Ureter (tissue), 1 donor: ENCODE measurements at regions not wholly inside any gene's neighbourhood (a gene's known extent, or its start where the extent isn't known, plus 50 kb on each side); places are given as distances from the start of the nearest gene placed in this dataset.

Experiments used
- DNase-seq: peaks from one replicate; pipeline ENCODE4 v3.0.0-alpha.2; 2020; ENCODE audit warnings: low spot score
- donor health status: DM: yes; HTN: yes; CAD: no.

DNA sequence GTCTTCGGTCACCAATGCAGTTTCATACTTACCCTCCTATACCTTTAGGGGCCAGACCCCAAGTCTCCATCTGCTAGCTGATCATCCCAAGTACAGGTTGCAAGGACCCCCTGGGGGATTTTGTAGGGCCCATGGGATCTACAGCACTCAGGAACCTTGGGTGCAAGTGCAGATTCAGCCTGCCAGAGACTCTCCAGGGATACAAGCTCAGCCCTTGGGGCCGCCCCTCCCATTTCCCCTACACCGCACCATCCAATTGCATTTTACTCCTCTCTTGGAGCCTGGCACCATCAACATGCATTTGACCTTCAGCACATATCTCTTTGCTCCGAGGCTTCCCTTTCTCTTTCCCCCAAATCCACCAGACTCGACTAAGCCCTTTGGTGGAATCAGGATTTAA lies 154.7 kb upstream of the ZNF536 start:
- DNase-seq: no peak

DNA sequence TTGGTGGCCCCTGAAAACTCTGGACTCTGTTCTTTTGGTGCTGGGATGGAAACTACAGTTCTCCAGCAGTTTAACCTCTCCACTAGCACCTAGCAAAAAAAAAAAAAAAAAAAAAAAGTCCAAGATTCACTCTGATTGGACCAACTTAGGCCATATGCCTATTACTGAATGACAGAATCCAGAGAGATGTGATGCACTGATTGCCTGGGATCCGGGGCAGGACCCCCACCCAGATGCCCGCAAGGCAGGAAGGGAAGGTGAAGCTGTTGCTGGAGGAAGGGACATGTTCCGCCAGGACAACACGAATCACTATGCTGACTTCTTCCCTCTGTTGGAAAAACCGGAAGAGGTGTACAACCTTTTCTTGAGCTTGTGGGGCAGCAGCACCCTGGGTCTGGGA lies 152.5 kb upstream of the ZNF536 start:
- DNase-seq: no peak

DNA sequence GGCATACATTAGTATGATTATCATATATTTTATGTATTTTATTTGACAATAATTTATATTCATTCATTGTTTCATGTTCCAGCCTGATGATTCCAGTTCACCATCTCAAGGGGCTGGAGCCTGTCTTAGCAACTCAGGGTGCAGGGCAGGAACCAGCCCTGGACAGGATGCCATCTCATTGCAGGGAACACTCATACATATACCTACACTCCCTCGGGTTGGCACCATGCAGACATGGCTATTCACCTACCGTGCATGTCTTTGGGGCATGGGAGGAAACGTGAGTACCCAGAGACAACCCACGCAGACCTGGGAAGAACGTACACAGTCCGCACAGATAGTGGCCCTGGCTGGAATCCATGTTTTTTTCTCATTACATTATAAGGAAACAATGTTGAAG lies 151.0 kb upstream of the ZNF536 start:
- no peak for DNase-seq

DNA sequence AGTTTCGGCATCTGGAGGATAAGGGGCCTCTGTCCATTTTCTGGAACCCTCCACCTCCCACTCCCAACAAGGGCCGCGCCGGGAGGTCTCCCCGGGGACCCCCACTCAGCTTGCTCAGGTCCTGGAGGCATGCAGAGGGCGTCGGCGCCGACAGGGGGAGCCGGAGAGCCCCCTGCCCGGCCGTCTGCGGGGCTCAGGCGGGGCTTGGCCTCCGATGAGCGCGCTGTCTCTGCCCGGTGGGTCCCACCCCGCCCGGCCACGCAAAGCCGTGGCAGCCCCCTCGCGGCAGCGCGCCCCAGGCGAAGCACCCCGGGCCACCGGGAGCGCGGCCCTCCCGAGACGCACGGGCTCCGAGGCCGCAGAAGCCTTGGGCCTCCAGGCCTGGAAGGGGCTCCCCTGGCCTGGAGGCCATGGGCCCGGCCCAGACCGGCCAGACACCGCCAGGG lies 149.7 kb upstream of the ZNF536 start:
- DNase-seq: no peak

DNA sequence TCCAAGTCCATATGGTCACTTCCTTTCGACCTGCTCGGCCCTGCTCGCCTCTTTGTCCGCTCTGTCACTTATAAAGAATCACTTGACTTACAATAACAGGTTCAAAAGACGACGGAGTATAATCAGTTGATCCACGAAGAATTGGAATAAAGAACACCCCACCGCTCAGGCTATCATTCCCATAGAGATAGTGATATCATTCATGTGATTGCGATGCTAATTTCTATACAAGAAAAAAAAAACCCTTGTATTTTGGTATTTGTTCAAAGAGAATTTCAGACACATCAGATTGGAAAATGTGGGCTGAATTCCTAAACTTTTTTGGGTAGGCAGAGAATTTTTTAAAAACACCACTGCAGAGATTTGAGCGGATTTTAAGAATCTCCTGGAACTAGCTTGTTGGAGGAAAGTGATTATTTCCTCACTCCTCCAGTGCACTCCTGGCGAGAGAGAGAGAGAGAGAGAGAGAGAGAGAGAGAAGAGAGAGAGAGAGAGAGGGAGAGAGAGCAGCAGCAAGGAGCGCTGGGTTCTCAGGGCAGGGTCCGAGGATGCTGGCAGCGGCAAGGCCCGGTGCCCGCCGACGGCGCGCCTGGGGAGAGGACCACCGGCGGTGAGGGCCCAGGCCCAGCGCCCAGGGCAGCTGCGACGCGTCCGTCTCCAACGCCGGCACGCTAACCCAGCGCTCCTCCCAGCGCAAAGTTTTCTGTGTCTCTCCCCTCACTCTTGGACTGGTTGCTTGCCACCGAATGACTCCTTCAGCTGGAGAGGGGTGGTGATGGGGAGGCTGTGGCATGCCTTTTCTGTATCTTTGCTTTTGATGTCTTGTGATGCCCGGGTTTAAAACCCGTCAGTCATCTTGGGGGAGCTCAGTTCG lies 149.0 kb upstream of the ZNF536 start:
- DNase-seq: no peak

DNA sequence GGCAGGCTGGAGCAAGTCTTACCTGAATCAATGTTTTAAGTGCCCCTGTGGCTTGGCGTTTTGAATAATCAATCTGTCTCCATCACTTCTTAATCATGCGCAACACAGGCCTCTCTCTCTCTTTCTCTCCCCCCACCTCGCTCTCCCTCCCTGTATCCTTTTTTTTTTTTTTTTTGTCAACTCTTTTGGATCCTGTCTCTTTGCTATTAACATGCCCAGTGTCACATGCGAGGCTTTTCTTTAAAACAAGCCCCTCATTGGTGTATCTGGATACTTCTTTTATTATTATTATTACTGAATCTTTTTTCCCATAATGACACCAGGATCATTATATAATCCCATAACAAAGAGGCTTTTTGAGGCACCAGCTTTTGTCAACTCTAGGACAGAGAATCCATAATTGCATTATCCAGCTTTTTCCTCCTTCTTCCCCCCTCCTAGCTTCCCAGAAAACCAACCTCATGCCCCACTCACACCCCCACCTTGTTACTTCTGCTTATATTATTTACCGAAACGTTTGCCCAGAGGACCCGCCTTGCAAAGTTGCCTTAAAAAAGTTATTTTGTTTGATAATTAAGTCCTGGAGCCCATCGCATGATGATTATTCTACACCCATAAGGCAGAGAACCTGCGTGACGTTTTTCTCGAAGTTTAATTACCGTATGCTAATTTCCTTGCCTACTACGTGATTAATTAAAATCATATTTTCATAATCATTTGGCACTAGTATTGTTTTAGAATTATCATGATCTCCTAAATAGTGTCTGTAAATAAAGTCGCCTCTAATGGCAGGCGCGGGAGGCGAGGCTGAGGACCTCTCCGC lies 148.1 kb upstream of the ZNF536 start:
- no peak for DNase-seq

DNA sequence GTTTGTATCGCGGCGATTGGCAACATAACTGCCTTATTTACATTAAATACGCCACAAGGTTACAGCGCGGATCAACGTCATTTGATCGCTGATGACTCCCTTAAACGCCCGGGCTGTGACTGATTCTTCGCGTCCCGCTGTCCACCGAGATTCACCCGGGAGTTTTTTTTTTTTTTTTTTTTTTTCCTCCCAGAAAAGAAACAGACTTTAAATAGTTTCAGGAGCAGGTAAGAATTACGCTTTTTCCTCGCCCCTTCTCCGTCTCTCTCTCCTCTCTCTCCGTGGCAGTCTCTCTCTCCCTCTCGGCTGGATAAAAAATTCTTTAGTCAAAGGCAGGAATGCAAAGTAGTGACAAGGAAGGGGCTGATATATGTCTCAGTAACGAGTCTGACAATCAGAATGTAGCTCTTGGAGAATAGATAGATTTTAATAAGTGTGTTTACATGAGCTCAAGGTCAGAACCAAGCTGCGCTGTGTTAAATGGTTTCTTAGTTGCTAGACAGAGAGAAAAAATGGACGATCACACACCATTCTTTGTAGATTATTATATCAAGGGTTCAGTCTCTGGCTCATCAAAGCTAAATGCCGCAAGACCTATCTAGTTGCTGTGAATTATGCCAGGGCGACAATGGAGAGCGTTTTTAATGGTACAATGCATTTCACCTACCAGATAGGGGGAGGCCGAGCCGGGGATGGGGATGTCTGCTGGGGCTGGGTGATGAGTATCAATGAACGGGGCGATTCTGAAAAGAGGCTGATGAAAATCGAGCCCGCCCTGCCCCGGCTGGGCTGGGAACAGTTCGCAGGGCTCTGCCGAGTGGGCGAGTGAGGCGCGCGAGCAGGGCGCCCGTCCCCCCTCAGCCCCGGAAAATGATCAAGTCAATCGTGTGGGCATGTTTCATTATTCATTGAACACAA lies 147.2 kb upstream of the ZNF536 start:
- DNase-seq: no peak

DNA sequence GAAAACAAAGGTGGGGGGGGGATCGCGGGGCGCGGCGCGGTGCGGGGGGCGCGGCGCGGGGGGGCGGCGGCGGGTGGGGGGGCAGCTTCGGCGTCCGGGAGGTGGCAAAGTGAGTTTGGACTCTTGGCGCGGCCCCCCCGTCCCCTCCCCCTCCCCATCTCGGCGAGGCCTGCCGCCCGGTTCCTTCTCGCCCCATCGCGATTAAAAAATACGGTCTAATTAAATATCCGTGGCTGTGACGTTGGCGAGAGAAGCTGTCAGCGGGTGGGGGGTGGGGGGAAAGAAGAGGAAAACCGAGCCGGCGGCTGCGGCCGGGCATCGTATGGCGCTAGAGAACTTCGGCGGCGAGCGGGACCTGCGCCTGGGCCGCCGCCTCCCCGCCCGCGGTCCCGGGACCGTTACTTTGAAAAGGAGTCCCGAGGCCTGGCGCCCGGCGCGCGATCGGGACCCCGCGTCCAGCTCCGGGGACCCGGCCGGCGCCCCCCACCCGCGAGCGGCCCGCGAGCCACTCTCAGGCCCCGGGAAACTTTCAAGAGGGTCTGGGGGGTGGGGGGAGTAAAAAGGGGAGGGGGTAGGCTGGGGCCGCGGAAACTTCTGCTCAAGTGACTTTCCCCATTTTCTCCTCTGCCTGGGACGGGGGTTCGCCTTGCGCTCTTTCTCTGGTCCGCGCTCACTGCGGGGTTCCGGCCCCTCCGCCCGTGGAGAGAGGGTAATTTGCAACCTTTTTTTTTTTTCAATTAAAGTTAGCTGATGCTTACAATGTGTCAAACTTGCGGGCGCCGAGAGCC lies 146.3 kb upstream of the ZNF536 start:
- DNase-seq: no peak

DNA sequence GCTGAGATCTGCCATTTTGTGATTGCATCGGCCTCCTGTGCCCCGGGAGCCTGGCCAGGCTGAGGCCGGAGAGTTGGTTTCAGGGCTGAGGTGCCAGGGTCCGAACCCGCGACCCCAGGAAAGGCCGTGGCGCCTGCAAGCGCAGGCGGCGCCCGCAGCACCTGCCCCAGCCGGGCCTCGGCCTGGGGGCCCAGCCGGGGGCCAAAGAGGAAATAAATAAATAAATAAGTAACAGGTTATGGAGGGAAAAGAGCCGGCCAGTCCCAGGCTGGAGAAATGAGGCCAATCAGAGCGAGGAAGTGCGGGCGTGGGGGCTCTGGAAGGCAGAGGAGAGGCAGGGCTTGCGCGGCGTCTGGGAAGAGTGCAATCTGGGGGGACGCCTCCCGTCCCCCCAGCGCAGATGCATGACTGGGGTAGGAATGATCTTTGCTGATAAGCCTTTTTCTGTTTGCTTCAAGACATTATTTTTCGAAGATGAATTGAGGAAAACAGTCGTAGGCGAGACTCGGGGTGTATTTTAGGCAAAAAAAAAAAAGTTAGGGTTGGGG lies 145.6 kb upstream of the ZNF536 start:
- peak; percentile 59 for DNase-seq

DNA sequence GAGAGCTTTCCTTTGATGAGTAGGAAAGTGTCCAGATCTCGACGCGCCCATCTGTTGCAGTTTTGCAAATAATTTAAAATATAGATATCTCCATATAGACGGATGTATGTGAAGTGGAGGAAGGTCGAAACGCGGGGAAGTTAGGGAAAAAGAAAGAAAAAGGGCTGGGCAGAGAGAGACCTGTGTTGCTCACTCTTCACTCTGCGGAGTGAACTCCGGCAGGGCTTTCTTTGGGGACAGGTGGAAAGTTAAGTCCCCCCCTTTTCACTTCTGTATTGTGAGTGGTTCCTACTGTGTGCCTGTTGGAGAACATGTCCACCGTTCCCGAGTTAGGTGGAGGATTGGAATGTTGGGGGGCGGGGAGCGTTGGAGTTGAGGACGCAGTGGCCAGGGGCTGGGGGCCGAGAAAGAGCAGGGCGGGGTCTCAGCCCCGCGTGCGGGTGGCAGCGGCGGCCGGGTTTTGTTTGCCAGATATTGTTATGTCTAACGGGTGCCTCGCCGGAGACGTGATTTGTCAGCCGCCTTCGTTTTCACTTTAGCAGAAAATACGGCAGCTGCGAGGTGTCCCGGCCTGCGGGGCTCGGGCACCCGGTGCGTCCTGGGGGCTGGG lies 145.1 kb upstream of the ZNF536 start:
- no peak for DNase-seq

DNA sequence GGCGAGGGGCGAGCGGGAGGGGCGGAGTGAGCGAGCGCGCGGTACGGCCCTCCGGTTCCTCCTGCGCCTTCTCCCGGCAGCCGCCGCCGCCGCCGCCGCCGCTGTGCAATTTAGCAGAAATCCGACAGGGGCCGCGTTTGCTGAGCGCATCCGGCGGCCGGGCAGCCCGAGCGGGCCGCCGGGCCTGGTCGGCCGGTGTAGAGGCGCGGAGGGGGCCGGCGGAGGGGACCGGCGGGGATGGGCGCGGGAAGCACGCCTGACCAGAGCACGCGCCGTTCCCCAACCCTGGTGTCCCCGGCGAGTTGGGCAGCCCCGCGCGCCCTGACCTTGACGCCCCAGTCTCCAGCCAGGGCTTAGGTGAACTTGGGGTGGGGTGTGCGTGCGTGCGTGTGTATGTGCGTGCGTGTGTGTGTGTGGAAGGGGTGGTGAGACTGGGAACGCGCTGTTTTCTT lies 144.5 kb upstream of the ZNF536 start:
- peak; percentile 78 for DNase-seq

DNA sequence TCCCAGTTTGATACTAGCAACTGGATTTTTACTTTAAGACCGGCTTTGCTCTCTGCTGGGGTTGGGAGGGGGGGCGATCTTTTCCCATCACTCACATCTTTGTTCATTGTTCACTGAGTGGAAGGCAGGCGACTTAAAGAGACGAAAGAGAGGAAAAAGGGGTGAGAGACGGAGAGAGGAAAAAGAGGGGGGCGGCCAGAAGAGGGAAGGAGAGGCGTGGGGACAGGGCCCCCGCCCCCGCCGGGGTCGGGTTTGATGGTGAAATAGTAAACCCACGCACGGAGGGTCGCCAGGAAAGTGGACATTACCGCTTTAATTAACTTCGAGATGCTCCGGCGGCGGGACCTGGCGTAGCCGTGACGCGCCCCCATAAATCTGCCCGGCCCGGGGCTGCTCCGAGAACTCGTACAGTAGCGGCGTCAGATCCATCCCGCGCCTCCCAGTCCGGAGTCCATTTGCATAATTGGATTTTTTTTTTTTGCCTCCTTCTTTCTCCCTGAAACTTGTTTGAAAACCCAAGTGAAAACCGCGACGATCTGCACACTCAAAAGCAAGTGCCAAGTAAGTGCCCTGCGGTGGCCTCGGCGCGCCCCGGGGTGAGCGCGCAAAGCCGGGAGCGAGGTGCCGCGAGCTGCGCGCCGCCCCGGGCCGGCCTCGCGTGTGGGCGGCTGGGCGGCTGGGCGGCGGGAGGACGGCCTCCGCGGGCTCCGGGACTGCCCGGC lies 143.9 kb upstream of the ZNF536 start:
- DNase-seq: peak; percentile 54

DNA sequence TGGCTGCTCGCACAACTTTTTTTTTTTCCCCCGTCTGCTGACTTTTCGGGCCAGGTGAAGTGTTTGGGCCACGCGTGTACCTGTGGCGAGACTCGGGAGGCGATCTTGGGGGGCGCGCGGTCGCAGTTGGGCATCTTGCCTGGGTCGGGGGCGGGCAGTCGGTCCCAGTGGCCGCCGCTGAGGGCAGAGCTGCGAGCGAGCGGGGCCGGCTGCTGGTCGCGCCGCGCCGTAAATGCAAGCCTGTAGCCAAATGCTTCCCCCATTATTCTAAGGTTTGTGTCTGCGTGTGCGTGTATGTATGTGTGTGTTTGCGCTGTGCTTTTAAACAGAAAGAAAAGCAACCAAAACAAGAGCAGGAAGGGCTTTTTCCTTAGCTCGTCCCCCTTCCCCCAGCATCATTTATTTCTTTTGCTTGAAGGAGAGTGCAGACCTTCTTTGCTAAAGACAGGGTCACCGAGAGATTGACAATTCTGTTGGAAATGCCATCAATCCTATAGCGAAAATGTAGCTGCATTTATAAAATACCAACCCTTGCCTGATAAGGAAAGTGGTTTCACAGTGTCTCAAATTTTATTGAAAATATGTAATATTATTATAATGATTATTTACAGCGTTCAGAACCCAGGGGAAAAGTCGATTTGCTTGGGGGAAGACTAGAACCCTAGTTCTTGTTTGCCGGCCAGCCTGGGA lies 143.2 kb upstream of the ZNF536 start:
- no peak for DNase-seq

DNA sequence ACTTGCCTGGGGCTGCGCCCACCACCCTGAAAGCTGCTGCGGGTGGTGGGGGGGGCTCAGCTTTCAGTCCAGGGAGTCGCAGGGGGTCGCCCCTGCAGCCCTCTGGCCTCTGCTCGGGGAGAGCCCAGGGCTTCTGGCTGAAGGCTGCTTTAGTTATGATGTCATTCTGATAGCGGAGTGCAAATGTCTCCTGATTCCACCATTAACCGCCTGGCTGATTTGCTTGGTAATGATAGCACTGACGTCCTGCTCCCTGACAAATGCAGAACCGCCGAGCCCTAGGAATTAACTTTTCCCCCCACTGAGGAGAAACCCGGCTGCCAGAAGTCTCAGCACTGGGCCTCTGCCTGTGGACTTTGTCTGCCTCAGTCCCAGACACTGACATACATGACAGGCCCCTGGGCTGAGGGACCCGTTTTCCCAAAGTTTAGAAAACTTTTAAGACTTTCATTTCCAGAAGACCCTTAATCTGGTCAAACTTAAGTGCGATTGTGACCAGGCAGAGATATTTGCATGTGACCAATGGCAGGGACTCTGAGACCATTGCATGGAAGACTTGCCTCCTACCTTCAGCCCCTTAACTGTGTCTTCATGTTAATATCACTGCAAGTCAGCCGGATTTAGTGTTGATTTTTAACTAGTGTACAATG lies 142.5 kb upstream of the ZNF536 start:
- DNase-seq: no peak

DNA sequence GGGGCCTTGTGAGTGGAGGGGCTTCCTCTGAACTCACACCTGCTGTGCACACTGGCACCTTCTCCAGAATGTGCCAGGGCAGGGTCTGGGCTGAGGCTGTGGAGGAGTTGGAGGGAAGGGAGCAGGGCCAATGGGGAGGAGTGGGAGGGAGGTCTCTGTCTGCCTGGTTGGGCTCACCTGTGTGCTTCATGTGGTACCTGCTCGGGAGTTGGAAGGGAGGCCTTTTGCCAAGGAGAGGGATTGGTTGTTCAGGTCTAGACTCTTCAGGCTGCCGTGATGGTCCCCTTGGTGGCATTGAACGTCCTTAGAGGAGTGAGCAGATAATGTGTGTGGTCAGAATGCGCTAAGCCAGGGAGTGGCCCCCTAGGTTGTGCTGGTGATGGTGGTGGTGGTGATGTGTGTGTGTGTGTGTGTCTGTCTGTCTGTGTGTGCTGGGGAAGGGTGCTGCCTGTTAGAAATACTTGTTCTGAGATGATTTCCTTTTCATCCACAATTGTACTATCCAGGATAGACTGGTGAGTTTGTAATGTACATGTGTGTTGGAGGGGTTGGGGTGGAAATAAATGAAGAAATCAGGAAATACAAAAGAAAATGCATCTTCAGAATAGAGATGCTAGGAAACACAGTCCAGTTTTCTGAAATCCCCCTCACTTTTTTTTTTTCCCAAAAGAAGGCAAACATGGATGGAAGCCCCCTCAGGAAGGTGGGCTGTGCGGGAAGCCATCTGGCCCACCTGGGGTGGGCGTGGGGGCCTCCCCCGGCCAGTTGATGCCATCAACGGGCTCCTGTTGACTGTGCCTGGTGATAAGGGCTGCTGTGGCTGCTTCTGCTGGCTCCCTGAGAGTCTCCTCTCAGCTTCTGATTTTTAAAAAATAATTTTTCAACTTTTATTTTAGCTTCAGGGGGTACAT lies 140.5 kb upstream of the ZNF536 start:
- no peak for DNase-seq

DNA sequence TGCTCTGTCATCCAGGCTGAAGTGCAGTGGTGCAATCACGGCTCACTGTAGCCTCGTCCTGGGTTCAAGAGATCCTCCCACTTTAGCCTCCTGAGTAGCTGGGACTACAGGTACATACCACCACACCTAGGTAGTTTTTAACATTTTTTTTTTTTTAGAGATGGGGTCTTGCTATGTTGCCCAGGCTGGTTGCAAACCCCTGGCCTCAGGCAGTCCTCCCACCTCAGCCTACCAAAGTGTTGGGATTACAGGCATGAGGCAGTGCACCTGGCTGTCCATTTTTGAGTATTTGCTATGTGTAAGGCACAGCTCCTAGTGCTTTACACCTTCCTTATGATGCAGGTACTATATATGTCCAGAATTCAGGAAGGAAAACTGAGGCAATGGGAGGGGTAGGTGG lies 138.8 kb upstream of the ZNF536 start:
- no peak for DNase-seq

DNA sequence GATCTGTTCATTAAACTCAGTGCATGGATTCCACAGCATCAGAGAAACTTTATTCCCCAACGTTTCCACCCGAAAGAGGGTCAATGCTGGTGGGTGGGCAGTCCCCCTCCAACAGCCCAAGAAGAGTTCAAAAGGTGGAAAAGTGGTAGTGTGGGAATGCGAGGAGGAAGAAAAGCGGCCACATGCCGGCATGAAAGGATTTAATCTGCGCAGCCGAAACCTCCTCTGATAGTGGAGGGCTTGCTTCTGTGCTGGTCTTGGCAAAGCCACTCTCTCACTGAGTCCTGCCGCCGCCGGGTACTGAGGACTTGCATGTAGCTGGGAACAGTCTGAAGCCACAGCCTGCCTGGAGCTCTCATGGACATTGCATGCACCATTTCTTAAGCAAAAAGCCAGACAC lies 136.2 kb upstream of the ZNF536 start:
- no peak for DNase-seq
